ENCODE measurements at regions not wholly inside any gene's neighbourhood (a gene's known extent, or its start where the extent isn't known, plus 50 kb on each side); places are given as distances from the start of the nearest gene placed in this dataset.

- no peaks in the 10 kb centered on the region for H3K79me2 ChIP-seq (ENCODE audit: insufficient read depth, low read length)
- no peak overlapping the region for H2AFZ ChIP-seq (ENCODE audit: low read depth, low read length)
- no peak overlapping the region for H3K4me3 ChIP-seq (ENCODE audit: low read depth in 1 of 2, low read length in 2 of 2)
- no peak overlapping the region for H3K4me2 ChIP-seq (ENCODE audit: insufficient read depth, low read length)
- no peak for DNase-seq
- no peaks in the 10 kb centered on the region for H3K9me3 ChIP-seq (ENCODE audit: insufficient read depth, low read length, severe bottlenecking)
- H3K27ac ChIP-seq (ENCODE audit: low read length) = no peak overlapping the region
- H3K4me1 ChIP-seq (ENCODE audit: insufficient read depth, low read length) = peaks cover 28% of the 10 kb centered on the region
- H3K9ac ChIP-seq (ENCODE audit: low read depth, low read length) = no peak overlapping the region
- no peaks in the 10 kb centered on the region for H3K36me3 ChIP-seq (ENCODE audit: insufficient read depth, low read length)
- ATAC-seq (ENCODE audit: insufficient read depth, low read depth) = no peak
- no peak for TF ChIP-seq CTCF (IDR thresholded peaks at IDR 0.05; ENCODE audit: borderline replicate concordance, extremely low read depth, low read length, poor library complexity, severe bottlenecking)
- TF ChIP-seq EZH2 (IDR thresholded peaks at IDR 0.05; ENCODE audit: borderline replicate concordance, low read depth, low read length, severe bottlenecking) = no peak
- 0 out of 2 replicates have a peak, but pooled peaks cover 4% of the 10 kb centered on the region for H4K20me1 ChIP-seq (ENCODE audit: insufficient read depth, low read length)
- H3K27me3 ChIP-seq (ENCODE audit: insufficient read depth, low read length, poor library complexity) = peaks cover 58% of the 10 kb centered on the region
These were observed 73.6 kb upstream of the VGLL4 start for GRCh38 chr3:11717301-11717700.

- no peak overlapping the region for H3K4me2 ChIP-seq (ENCODE audit: insufficient read depth, low read length)
- no peak overlapping the region for H3K27ac ChIP-seq (ENCODE audit: low read length)
- ATAC-seq (ENCODE audit: insufficient read depth, low read depth) (no peak), DNase-seq (no peak)
- H3K4me3 ChIP-seq (ENCODE audit: low read depth in 1 of 2, low read length in 2 of 2) = no peak overlapping the region
- H3K79me2 ChIP-seq (ENCODE audit: insufficient read depth, low read length) = no peaks in the 10 kb centered on the region
- H4K20me1 ChIP-seq (ENCODE audit: insufficient read depth, low read length) = 0 out of 2 replicates have a peak, but pooled peaks cover 4% of the 10 kb centered on the region
- H3K27me3 ChIP-seq (ENCODE audit: insufficient read depth, low read length, poor library complexity) = peaks cover 54% of the 10 kb centered on the region
- H3K36me3 ChIP-seq (ENCODE audit: insufficient read depth, low read length) = no peaks in the 10 kb centered on the region
- peaks cover 28% of the 10 kb centered on the region for H3K4me1 ChIP-seq (ENCODE audit: insufficient read depth, low read length)
- no peaks in the 10 kb centered on the region for H3K9me3 ChIP-seq (ENCODE audit: insufficient read depth, low read length, severe bottlenecking)
- H2AFZ ChIP-seq (ENCODE audit: low read depth, low read length) = no peak overlapping the region
- no peak overlapping the region for H3K9ac ChIP-seq (ENCODE audit: low read depth, low read length)
- TF ChIP-seq EZH2 (IDR thresholded peaks at IDR 0.05; ENCODE audit: borderline replicate concordance, low read depth, low read length, severe bottlenecking) = no peak
- no peak for TF ChIP-seq CTCF (IDR thresholded peaks at IDR 0.05; ENCODE audit: borderline replicate concordance, extremely low read depth, low read length, poor library complexity, severe bottlenecking)
These were observed 73.0 kb upstream of the VGLL4 start for GRCh38 chr3:11716573-11717290.

- no peak overlapping the region for H2AFZ ChIP-seq (ENCODE audit: low read depth, low read length)
- no peak overlapping the region for H3K27ac ChIP-seq (ENCODE audit: low read length)
- H4K20me1 ChIP-seq (ENCODE audit: insufficient read depth, low read length) = 0 out of 2 replicates have a peak, but pooled peaks cover 4% of the 10 kb centered on the region
- TF ChIP-seq EZH2 (IDR thresholded peaks at IDR 0.05; ENCODE audit: borderline replicate concordance, low read depth, low read length, severe bottlenecking) (no peak), CTCF (IDR thresholded peaks at IDR 0.05; ENCODE audit: borderline replicate concordance, extremely low read depth, low read length, poor library complexity, severe bottlenecking) (no peak)
- no peak overlapping the region for H3K4me2 ChIP-seq (ENCODE audit: insufficient read depth, low read length)
- H3K36me3 ChIP-seq (ENCODE audit: insufficient read depth, low read length) = no peaks in the 10 kb centered on the region
- peaks cover 3% of the 10 kb centered on the region for H3K4me1 ChIP-seq (ENCODE audit: insufficient read depth, low read length)
- DNase-seq (no peak), ATAC-seq (ENCODE audit: insufficient read depth, low read depth) (no peak)
- H3K9ac ChIP-seq (ENCODE audit: low read depth, low read length) = no peak overlapping the region
- peaks cover 7% of the 10 kb centered on the region for H3K9me3 ChIP-seq (ENCODE audit: insufficient read depth, low read length, severe bottlenecking)
- no peak overlapping the region for H3K4me3 ChIP-seq (ENCODE audit: low read depth in 1 of 2, low read length in 2 of 2)
- peaks cover 18% of the 10 kb centered on the region for H3K27me3 ChIP-seq (ENCODE audit: insufficient read depth, low read length, poor library complexity)
- H3K79me2 ChIP-seq (ENCODE audit: insufficient read depth, low read length) = no peaks in the 10 kb centered on the region
These were observed 69.5 kb upstream of the VGLL4 start for GRCh38 chr3:11713171-11713570.
